Fibroblast of skin of back (primary cell): ENCODE measurements at regions not wholly inside any gene's neighbourhood (a gene's known extent, or its start where the extent isn't known, plus 50 kb on each side); places are given as distances from the start of the nearest gene placed in this dataset.
"Not testable (repeated sequence)": the region's sequence is repeated elsewhere in the genome, so short reads cannot be mapped to it uniquely, and the experiment has no call there.

Experiments used
- DNase-seq: peaks from one replicate; pipeline ENCODE4 v3.0.0-alpha.2; 2013

- DNase-seq: no peak
These were observed 775.1 kb downstream of the GATA3 start for GRCh38 chr10:8829592-8829991.

- DNase-seq: no peak
These were observed 775.6 kb downstream of the GATA3 start for GRCh38 chr10:8830048-8830447.

- DNase-seq: no peak
These were observed 776.4 kb downstream of the GATA3 start for GRCh38 chr10:8830876-8831275.

GRCh38 chr10:8835453-8836167 is 781.1 kb downstream of the GATA3 start:
- no peak for DNase-seq

- DNase-seq: no peak
These were observed 785.9 kb downstream of the GATA3 start for GRCh38 chr10:8840356-8840755.

- DNase-seq: no peak
These were observed 789.7 kb downstream of the GATA3 start for GRCh38 chr10:8844141-8844540.

- no peak for DNase-seq
These were observed 798.1 kb downstream of the GATA3 start for GRCh38 chr10:8852546-8852945.

GRCh38 chr10:8853048-8853447 is 798.6 kb downstream of the GATA3 start:
- no peak for DNase-seq

- not testable (repeated sequence) for DNase-seq
These were observed 814.4 kb downstream of the GATA3 start for GRCh38 chr10:8868924-8869323.

GRCh38 chr10:8873310-8873709 is 818.8 kb downstream of the GATA3 start:
- DNase-seq: no peak

- no peak for DNase-seq
These were observed 819.8 kb downstream of the GATA3 start for GRCh38 chr10:8874268-8874667.

- no peak for DNase-seq
These were observed 820.5 kb downstream of the GATA3 start for GRCh38 chr10:8874972-8875371.

GRCh38 chr10:8876171-8876570 is 821.7 kb downstream of the GATA3 start:
- DNase-seq: no peak

GRCh38 chr10:8889538-8889937 is 835.0 kb downstream of the GATA3 start:
- DNase-seq: no peak

- no peak for DNase-seq
These were observed 838.6 kb downstream of the GATA3 start for GRCh38 chr10:8893102-8893501.

GRCh38 chr10:8894148-8894547 is 839.7 kb downstream of the GATA3 start:
- DNase-seq: no peak

- DNase-seq: no peak
These were observed 843.3 kb downstream of the GATA3 start for GRCh38 chr10:8897769-8898168.

GRCh38 chr10:8898745-8899330 is 844.4 kb downstream of the GATA3 start:
- DNase-seq: no peak

GRCh38 chr10:8902926-8903325 is 848.4 kb downstream of the GATA3 start:
- no peak for DNase-seq

GRCh38 chr10:8908013-8908412 is 853.5 kb downstream of the GATA3 start:
- no peak for DNase-seq

- DNase-seq: no peak
These were observed 855.8 kb downstream of the GATA3 start for GRCh38 chr10:8910314-8910713.

- no peak for DNase-seq
These were observed 856.5 kb downstream of the GATA3 start for GRCh38 chr10:8911032-8911431.

- DNase-seq: no peak
These were observed 857.6 kb downstream of the GATA3 start for GRCh38 chr10:8912108-8912507.

- no peak for DNase-seq
These were observed 859.2 kb downstream of the GATA3 start for GRCh38 chr10:8913720-8914119.

- DNase-seq: no peak
These were observed 864.8 kb downstream of the GATA3 start for GRCh38 chr10:8919280-8919679.
